ENCODE measurements at regions not wholly inside any gene's neighbourhood (a gene's known extent, or its start where the extent isn't known, plus 50 kb on each side); places are given as distances from the start of the nearest gene placed in this dataset.

- peaks cover 8% of the 10 kb centered on the region for H3K4me1 ChIP-seq (ENCODE audit: insufficient read depth, low read length, poor library complexity, severe bottlenecking)
- TF ChIP-seq CTCF (conservative IDR thresholded peaks at IDR 0.05; ENCODE audit: low read length) (no peak), EZH2phosphoT487 (IDR thresholded peaks at IDR 0.05; ENCODE audit: borderline replicate concordance) (no peak)
- peak overlapping the region; percentile 43 for H3K4me2 ChIP-seq (ENCODE audit: low read depth, low read length, poor library complexity, severe bottlenecking)
- no peaks in the 10 kb centered on the region for H3K9me2 ChIP-seq (replicated peaks; ENCODE audit: low read depth, low read length)
- no peaks in the 10 kb centered on the region for H3K36me3 ChIP-seq (ENCODE audit: insufficient read depth, low read length)
- no peaks in the 10 kb centered on the region for H3K9me3 ChIP-seq (ENCODE audit: insufficient read depth, low read depth, low read length)
- H3K79me2 ChIP-seq (ENCODE audit: insufficient read depth, low read length) = no peaks in the 10 kb centered on the region
- no peaks in the 10 kb centered on the region for H4K20me1 ChIP-seq (ENCODE audit: insufficient read depth, low read length, poor library complexity, severe bottlenecking)
- H3K9ac ChIP-seq (ENCODE audit: low read depth, low read length, poor library complexity, severe bottlenecking) = no peak overlapping the region
- no peaks in the 10 kb centered on the region for H3F3A ChIP-seq (ENCODE audit: low read depth)
- peak overlapping the region; percentile 51 for H2AFZ ChIP-seq (ENCODE audit: low read length)
- no peaks in the 10 kb centered on the region for H3K27me3 ChIP-seq (ENCODE audit: insufficient read depth, low read length, poor library complexity, severe bottlenecking)
- H3K4me3 ChIP-seq (ENCODE audit: low read length, poor library complexity, severe bottlenecking) = peak overlapping the region; percentile 34
These were observed 147.8 kb upstream of the FHL2 start for GRCh38 chr2:105546628-105546974.

- Histone ChIP-seq H3K4me1 (ENCODE audit: insufficient read depth, low read length, poor library complexity, severe bottlenecking) (peaks cover 8% of the 10 kb centered on the region), H3K4me3 (ENCODE audit: low read length, poor library complexity, severe bottlenecking) (peak overlapping the region; percentile 34), H4K20me1 (ENCODE audit: insufficient read depth, low read length, poor library complexity, severe bottlenecking) (no peaks in the 10 kb centered on the region), H3K79me2 (ENCODE audit: insufficient read depth, low read length) (no peaks in the 10 kb centered on the region), H3K9me2 (replicated peaks; ENCODE audit: low read depth, low read length) (no peaks in the 10 kb centered on the region), H3K4me2 (ENCODE audit: low read depth, low read length, poor library complexity, severe bottlenecking) (peak overlapping the region; percentile 43), H3K36me3 (ENCODE audit: insufficient read depth, low read length) (no peaks in the 10 kb centered on the region), H3K9ac (ENCODE audit: low read depth, low read length, poor library complexity, severe bottlenecking) (no peak overlapping the region), H3K9me3 (ENCODE audit: insufficient read depth, low read depth, low read length) (no peaks in the 10 kb centered on the region), H2AFZ (ENCODE audit: low read length) (peak overlapping the region; percentile 51), H3K27me3 (ENCODE audit: insufficient read depth, low read length, poor library complexity, severe bottlenecking) (no peaks in the 10 kb centered on the region), H3F3A (ENCODE audit: low read depth) (no peaks in the 10 kb centered on the region)
- TF ChIP-seq EZH2phosphoT487 (IDR thresholded peaks at IDR 0.05; ENCODE audit: borderline replicate concordance) (no peak), CTCF (conservative IDR thresholded peaks at IDR 0.05; ENCODE audit: low read length) (peak; percentile 95)
These were observed 147.1 kb upstream of the FHL2 start for GRCh38 chr2:105545730-105546627.

GRCh38 chr2:105544591-105545377 lies 145.9 kb upstream of the FHL2 start:
- Histone ChIP-seq H3K4me1 (ENCODE audit: insufficient read depth, low read length, poor library complexity, severe bottlenecking) (peaks cover 8% of the 10 kb centered on the region), H3K36me3 (ENCODE audit: insufficient read depth, low read length) (no peaks in the 10 kb centered on the region), H4K20me1 (ENCODE audit: insufficient read depth, low read length, poor library complexity, severe bottlenecking) (no peaks in the 10 kb centered on the region), H3K4me3 (ENCODE audit: low read length, poor library complexity, severe bottlenecking) (no peak overlapping the region), H3K79me2 (ENCODE audit: insufficient read depth, low read length) (no peaks in the 10 kb centered on the region), H3K9me2 (replicated peaks; ENCODE audit: low read depth, low read length) (no peaks in the 10 kb centered on the region), H3K9ac (ENCODE audit: low read depth, low read length, poor library complexity, severe bottlenecking) (no peak overlapping the region), H3F3A (ENCODE audit: low read depth) (no peaks in the 10 kb centered on the region), H2AFZ (ENCODE audit: low read length) (peak overlapping the region; percentile 26; the same call in 1 of the 2 replicates), H3K9me3 (ENCODE audit: insufficient read depth, low read depth, low read length) (no peaks in the 10 kb centered on the region), H3K27me3 (ENCODE audit: insufficient read depth, low read length, poor library complexity, severe bottlenecking) (no peaks in the 10 kb centered on the region), H3K4me2 (ENCODE audit: low read depth, low read length, poor library complexity, severe bottlenecking) (no peak overlapping the region)
- TF ChIP-seq CTCF (conservative IDR thresholded peaks at IDR 0.05; ENCODE audit: low read length) (no peak), EZH2phosphoT487 (IDR thresholded peaks at IDR 0.05; ENCODE audit: borderline replicate concordance) (no peak)
